ENCODE measurements at regions not wholly inside any gene's neighbourhood (a gene's known extent, or its start where the extent isn't known, plus 50 kb on each side); places are given as distances from the start of the nearest gene placed in this dataset.
A peak's percentile ranks its signal among the peaks of the same experiment; 100 is the strongest.

DNA sequence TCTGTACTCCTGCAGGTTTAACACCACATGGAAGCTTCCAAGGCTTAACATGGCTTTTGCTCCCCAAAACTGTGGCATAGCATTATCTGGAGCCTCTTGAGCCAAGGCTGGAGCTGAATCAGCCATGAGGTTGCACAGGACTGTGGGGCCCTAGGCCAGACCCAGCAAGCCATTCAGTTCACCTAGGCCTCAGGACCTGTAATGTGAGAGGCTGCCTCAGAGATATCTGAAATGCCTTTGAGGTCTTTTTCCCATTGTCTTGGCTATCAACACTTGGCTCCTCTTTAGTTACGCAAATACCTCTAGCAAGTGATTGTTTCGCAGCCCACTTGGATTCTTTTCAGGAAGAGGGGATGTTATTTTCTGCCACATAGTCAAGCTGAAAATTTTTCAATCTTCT is 72.0 kb downstream of the VPREB1 start:
- Mint-ChIP-seq H3K36me3 (peaks cover 48% of the 10 kb centered on the region), H3K27me3 (ENCODE audit: low read depth) (peaks cover 94% of the 10 kb centered on the region), H3K4me3 (no peak overlapping the region), H3K27ac (peak overlapping the region; percentile 41), H3K4me1 (peaks cover 26% of the 10 kb centered on the region), H3K9me3 (peaks cover 27% of the 10 kb centered on the region)
- POLR2A ChIA-PET = interaction anchor here (1.3 kb wide), 1 partner anchor 26 kb away, joined by 3 read pairs; no protein-coding TSS in a partner anchor
- TF ChIP-seq, protein P1, sequence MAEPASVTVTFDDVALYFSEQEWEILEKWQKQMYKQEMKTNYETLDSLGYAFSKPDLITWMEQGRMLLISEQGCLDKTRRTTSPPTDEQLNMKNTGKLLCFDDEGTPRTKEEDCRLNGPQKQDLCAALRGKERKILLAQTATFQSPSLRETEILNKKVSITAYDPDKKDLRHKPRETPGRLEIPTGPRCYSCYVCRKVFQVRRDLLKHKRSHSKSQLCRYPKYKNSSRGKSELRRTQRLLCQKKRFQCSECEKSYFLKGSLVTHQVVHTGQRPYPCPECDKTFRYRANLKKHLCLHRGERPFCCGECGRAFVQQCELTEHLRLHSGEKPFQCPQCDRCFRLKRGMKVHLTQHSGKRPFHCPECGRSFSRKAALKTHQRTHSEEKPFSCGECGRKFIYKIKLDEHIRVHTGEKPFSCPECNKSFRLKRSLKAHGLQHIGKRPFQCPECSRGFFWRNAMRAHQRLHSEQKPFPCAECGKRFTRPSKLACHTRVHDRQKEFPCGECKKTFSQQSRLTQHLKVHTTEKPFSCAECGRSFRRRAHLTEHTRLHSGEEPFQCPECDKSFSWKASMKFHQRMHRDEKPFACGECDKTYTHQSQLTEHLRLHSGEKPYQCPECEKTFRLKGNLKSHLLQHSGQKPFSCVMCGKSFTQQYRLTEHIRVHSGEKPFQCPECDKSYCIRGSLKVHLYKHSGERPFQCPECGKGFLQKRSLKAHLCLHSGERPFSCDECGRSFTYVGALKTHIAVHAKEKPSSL (CRISPR knock-in tag; conservative IDR thresholded peaks at IDR 0.05) = no peak
- TF ChIP-seq NR3C1 (CRISPR knock-in tag; conservative IDR thresholded peaks at IDR 0.05; ENCODE audit: low read depth) = no peak
- no peak for TF ChIP-seq NR1H2 (CRISPR knock-in tag; IDR thresholded peaks at IDR 0.05)
- no peak for TF ChIP-seq JUN (CRISPR knock-in tag; IDR thresholded peaks at IDR 0.05)
- no peak for TF ChIP-seq NFATC4 (CRISPR knock-in tag; IDR thresholded peaks at IDR 0.05)
- TF ChIP-seq ATF2 (CRISPR knock-in tag; IDR thresholded peaks at IDR 0.05; ENCODE audit: borderline replicate concordance, low read depth) = no peak
- TF ChIP-seq SMAD4 (CRISPR knock-in tag; IDR thresholded peaks at IDR 0.05) = no peak
- TF ChIP-seq, protein P2, sequence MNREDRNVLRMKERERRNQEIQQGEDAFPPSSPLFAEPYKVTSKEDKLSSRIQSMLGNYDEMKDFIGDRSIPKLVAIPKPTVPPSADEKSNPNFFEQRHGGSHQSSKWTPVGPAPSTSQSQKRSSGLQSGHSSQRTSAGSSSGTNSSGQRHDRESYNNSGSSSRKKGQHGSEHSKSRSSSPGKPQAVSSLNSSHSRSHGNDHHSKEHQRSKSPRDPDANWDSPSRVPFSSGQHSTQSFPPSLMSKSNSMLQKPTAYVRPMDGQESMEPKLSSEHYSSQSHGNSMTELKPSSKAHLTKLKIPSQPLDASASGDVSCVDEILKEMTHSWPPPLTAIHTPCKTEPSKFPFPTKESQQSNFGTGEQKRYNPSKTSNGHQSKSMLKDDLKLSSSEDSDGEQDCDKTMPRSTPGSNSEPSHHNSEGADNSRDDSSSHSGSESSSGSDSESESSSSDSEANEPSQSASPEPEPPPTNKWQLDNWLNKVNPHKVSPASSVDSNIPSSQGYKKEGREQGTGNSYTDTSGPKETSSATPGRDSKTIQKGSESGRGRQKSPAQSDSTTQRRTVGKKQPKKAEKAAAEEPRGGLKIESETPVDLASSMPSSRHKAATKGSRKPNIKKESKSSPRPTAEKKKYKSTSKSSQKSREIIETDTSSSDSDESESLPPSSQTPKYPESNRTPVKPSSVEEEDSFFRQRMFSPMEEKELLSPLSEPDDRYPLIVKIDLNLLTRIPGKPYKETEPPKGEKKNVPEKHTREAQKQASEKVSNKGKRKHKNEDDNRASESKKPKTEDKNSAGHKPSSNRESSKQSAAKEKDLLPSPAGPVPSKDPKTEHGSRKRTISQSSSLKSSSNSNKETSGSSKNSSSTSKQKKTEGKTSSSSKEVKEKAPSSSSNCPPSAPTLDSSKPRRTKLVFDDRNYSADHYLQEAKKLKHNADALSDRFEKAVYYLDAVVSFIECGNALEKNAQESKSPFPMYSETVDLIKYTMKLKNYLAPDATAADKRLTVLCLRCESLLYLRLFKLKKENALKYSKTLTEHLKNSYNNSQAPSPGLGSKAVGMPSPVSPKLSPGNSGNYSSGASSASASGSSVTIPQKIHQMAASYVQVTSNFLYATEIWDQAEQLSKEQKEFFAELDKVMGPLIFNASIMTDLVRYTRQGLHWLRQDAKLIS (CRISPR knock-in tag; IDR thresholded peaks at IDR 0.05; ENCODE audit: borderline replicate concordance) = no peak
- ATAC-seq (peak; percentile 98), DNase-seq (ENCODE audit: low spot score) (peak; percentile 18)
- CTCF ChIA-PET = interaction anchor here (0.7 to 3.0 kb wide), 3 partner anchors 26 to 121 kb away, joined by 3 to 17 read pairs (median 4); no protein-coding TSS in a partner anchor

GRCh38 chr22:22318723-22319465 is 74.3 kb downstream of the VPREB1 start:
- H3K27me3 Mint-ChIP-seq (ENCODE audit: low read depth) = peaks cover 98% of the 10 kb centered on the region
- H3K36me3 Mint-ChIP-seq = peaks cover 46% of the 10 kb centered on the region
- POLR2A ChIA-PET = no interaction called here
- no peak overlapping the region for H3K4me3 Mint-ChIP-seq
- peaks cover 26% of the 10 kb centered on the region for H3K4me1 Mint-ChIP-seq
- no peak overlapping the region for H3K27ac Mint-ChIP-seq
- H3K9me3 Mint-ChIP-seq = peaks cover 27% of the 10 kb centered on the region
- CTCF ChIA-PET = interaction anchor here (1.1 to 3.0 kb wide), 2 partner anchors 25 to 208 kb away, joined by 3 to 17 read pairs; no protein-coding TSS in a partner anchor
- no peak for DNase-seq (ENCODE audit: low spot score)
- no peak for ATAC-seq
- TF ChIP-seq ZNF416 (CRISPR knock-in tag; IDR thresholded peaks at IDR 0.05) (no peak), ZNF263 (CRISPR knock-in tag; IDR thresholded peaks at IDR 0.05; ENCODE audit: low read depth) (no peak), ETV6 (CRISPR knock-in tag; IDR thresholded peaks at IDR 0.05) (no peak), NFYB (CRISPR knock-in tag; conservative IDR thresholded peaks at IDR 0.05; ENCODE audit: low read depth) (no peak), KAT7 (CRISPR knock-in tag; IDR thresholded peaks at IDR 0.05; ENCODE audit: borderline replicate concordance) (no peak), ZNF121 (CRISPR knock-in tag; IDR thresholded peaks at IDR 0.05) (no peak), FOXP4 (CRISPR knock-in tag; IDR thresholded peaks at IDR 0.05) (no peak)
- TF ChIP-seq, protein P3, sequence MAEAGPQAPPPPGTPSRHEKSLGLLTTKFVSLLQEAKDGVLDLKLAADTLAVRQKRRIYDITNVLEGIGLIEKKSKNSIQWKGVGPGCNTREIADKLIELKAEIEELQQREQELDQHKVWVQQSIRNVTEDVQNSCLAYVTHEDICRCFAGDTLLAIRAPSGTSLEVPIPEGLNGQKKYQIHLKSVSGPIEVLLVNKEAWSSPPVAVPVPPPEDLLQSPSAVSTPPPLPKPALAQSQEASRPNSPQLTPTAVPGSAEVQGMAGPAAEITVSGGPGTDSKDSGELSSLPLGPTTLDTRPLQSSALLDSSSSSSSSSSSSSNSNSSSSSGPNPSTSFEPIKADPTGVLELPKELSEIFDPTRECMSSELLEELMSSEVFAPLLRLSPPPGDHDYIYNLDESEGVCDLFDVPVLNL (CRISPR knock-in tag; IDR thresholded peaks at IDR 0.05; ENCODE audit: borderline replicate concordance, low read depth) = no peak
- TF ChIP-seq, protein P4, sequence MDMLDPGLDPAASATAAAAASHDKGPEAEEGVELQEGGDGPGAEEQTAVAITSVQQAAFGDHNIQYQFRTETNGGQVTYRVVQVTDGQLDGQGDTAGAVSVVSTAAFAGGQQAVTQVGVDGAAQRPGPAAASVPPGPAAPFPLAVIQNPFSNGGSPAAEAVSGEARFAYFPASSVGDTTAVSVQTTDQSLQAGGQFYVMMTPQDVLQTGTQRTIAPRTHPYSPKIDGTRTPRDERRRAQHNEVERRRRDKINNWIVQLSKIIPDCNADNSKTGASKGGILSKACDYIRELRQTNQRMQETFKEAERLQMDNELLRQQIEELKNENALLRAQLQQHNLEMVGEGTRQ (CRISPR knock-in tag; IDR thresholded peaks at IDR 0.05) = no peak
